HG02763 (cell line): ENCODE measurements at regions not wholly inside any gene's neighbourhood (a gene's known extent, or its start where the extent isn't known, plus 50 kb on each side); places are given as distances from the start of the nearest gene placed in this dataset.

ENCODE experiments used
- ATAC-seq: cut with Tn5 transposase; IDR thresholded peaks from one replicate; pipeline ENCODE4 v1.9.1; 2021; ENCODE audit warnings: mild to moderate bottlenecking, moderate library complexity; ENCODE audit not compliant: unreplicated experiment

DNA sequence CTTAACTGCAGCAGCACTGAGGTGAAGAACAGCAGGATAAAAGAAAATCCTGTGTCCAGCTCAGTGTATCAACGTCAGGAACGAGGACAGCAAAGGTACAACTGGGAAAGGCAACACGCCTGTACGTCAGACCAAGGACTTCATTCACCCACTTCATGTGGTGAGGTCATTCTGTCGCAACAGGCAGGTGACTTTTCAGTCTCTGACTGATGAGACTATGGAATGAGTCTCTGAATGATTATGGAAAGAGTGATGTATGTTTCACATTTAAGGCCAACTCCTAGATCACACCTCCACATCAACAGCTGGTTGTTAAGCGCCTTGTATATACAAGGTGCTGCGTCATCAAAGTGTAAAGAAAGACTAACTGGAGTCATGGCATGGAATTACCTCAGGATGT lies 297.6 kb upstream of the SP8 start:
- ATAC-seq = no peak

GRCh38 chr7:21086688-21087087 lies 300.0 kb upstream of the SP8 start:
- no peak for ATAC-seq

GRCh38 chr7:21089653-21090052 lies 303.0 kb upstream of the SP8 start:
- no peak for ATAC-seq

- no peak for ATAC-seq
These were observed 306.3 kb upstream of the SP8 start for GRCh38 chr7:21092766-21093702.

DNA sequence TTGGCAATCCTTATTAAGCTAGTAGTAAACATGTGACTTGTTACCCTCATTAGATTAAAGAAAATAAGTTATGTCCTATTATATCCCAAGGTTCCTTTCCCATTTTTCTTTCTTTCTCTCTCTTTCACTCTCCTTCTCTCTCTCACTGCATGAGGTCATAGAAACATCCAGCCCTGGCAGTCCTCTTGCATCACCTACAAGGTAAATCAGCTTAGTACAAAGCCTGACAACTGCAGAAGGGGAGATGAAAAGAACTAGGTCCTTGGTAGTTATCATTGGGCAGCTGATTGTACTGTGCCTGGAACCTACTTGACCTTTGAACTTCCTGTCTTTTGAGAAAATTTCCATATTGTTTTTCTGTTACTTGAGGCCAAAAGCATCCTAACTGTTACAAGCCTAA lies 307.9 kb upstream of the SP8 start:
- ATAC-seq = no peak

DNA sequence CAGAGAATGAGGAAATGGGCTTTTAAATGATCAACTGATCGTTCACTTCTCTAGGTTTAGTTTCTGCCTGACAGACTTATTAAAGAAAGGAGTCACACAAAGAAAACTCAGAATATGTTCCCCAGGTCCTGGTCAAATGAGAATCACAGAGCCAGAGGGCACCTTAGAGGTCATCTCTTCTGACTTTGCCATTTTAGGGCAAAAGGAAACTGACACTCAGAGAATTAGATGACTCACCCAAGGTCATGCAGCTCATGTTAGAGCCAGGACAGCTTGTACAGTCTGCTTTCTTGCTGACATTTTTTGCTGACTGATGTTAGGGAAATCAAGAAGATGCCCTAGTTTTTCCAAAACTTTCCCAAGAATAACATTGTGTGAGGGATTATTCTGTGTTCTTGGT lies 312.7 kb upstream of the SP8 start:
- ATAC-seq = no peak

DNA sequence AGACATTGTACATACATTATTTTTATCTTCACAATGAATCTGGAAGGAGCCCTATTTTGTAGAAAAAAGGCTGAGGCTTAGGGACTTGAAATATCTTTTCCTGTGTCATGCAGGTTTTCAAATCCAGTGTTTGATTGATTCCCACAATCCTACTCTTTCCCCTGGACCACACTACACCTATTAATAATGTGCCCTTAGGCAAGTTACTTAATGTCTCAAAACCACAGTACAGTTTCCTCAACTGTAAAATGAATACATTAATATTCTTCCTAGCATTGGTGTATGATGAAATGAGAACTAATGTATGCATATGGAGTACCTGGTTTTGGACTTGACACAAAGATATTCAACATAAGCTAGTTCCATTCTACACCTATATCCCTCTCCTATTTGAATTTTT lies 313.3 kb upstream of the SP8 start:
- ATAC-seq = no peak

- ATAC-seq = no peak
These were observed 314.9 kb upstream of the SP8 start for GRCh38 chr7:21101541-21101940.

DNA sequence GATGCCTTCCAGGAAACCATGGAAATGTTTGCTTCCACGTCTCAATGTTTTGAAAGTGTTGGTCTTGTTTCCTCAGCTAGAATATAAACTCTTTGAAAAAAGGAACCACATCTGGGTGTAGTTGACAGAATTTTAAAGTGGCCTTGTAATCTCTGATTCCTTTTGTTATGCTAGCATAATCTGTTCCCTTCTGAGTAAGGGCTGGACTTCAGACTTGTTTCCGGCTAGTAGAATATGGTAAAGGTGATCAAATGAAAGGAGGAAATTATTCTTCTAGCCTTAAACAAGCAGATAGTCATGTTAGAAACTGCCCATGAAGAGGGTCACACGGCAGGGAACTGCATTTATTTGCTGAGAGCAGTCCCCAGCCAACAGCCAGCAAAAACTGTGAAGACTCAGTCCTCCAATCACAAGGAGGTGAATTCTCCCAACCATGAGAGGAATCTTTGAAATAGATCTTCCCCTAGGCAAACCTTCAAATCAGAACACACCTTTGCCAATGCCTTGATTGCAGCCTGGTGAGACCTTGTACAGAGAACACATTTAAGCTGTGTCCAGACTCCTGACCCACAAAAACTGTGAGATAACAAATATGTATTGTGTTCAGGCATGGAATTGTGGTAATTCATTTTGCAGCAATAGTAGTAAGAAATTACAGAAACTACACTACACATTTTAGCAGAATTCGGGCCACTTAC lies 316.9 kb upstream of the SP8 start:
- ATAC-seq = no peak

DNA sequence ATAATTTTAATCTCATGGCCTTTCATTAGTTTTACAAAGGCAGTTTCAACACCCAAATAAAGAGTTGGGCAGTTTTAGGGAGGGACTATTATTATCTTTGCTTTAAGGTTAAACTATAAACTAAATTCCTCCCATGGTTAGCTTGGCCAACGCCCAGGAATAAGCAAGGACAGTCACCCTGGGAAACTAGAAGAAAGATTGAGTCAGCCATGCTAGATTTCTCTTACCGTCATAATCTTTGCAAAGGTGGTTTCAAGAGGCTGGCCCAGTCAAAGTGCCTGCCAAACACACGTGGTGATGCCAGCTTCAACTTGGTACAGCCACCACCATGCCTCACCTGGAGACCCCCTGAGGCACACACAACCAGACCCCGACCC lies 317.4 kb upstream of the SP8 start:
- ATAC-seq = no peak

DNA sequence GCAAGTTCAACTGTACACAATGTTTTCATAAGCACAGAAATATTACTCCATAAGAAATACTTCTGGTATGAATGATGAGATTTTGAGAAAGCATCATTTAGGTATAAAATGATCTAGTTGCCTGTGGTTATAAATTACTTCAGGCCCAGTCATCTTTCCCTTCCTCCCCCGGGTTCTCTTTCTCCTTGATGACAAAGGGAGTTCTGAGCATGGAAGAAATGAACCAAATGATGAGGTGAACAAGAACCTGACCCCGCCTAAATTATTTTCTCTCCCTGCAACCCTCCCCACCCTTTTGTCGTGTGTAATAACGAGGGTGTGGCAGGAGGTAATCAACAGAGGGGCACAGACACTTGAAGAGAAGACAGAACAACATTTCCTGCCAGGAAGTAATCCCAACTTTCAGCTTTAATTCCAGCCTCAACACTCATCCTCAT lies 319.6 kb upstream of the SP8 start:
- no peak for ATAC-seq

GRCh38 chr7:21107101-21107500 lies 320.4 kb upstream of the SP8 start:
- no peak for ATAC-seq

DNA sequence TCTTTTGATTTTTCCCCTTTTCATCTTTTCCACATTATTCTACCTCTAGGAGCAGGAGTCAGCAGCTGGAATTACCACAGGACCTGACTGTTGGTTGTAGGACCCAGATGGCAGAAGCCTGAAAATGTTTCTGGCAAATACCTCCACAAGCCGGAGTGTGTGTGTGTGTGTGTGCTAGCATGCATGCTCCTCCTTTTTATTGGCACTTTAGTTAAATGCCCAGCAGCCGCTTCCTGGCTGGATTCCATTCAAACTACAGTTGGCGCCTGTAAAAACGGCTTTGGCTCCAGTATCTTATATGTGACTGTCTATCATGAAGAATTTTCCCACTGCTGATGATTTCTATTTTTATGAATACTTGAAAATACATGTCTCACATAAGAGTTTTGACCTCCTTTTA lies 319.7 kb upstream of the SP4 start:
- ATAC-seq = no peak

DNA sequence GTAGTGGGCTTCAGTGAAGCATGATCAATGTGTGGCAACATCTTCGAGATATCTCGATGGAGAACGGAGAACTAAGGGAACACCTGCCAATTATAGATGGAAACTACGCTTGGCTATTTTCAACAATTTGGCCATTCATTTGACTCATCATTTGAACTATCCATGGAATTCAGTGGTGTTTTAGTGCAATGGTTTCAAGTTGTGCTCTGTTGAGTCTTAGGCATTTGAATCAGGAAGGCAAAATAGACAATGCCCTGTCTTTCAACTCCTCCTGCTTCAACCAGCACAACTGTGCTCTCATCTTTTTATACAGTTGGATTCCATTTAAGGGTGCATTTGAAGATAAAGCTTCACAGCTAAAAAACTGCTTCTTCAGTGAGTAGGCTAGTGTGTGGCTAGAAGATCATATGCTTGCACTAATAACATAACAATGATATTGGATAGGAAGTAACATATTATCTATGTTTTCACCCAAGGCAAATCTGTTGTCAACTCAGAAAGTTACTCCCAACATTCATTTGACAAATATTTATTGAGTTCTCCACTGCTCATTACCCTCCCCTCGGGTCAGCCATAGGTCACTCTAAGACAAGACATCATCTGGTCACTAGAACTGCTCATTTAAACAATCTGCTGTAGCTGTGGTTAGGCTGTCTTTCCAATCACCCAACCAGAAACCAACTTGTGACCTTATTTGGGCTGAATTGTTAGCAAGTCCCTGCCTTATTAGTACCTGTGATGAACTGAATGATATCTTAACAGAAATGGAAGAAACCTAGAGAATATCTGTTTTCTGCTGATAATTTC lies 314.1 kb upstream of the SP4 start:
- ATAC-seq = no peak

- no peak for ATAC-seq
These were observed 304.3 kb upstream of the SP4 start for GRCh38 chr7:21123586-21123985.

DNA sequence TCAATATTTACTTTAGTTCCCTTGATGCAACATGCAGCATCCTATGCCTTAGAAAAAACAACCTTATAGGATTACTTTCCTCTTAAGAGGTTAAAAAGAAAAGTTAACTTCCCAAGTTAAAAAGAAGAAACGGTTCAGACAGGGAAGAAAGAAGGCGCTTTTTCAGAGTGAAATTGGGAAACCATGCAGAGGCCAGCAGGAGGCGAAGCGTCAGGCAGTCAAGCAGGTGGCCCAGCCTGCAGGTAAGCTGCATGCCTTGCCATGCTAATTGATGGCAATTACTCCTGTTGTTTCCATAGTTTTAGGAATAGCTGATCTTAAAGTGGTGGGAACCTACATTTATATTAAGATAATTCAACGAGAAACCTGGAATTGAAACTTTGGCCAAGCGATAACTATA lies 302.6 kb upstream of the SP4 start:
- no peak for ATAC-seq

DNA sequence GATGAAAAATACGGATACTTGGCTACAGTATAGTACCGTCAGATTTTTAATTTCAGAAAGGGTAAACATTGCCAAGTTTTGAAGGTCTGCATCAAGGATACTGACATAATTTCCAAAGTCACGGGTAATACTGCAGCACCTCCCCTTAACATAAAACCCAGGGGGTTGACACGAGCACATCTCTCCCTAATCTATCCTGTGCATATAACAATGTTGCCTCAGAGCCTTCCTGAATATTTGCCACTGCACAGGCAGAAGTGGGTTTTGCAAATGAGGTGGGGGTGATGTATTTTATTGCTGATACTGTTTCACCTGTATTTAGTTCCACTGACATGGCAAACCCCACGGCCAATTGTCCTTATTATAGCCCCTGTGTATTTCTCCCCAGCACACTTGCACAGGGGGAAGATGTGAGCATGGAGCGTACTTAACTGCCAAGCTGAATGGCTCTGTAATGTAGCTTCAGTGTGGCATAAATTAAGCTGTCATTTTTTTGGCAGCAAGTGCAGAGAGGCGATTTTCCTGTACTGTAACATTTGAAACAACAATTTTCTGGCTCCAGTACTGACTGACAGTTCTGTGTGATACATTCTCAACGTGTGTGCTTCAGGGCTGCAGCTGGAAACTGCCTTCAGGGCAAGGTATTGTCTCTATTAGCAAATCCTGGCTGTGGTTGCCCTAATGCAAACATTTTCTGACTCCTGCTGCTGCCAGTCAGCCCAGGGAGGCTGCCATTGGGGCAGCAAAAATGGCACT lies 299.6 kb upstream of the SP4 start:
- no peak for ATAC-seq

DNA sequence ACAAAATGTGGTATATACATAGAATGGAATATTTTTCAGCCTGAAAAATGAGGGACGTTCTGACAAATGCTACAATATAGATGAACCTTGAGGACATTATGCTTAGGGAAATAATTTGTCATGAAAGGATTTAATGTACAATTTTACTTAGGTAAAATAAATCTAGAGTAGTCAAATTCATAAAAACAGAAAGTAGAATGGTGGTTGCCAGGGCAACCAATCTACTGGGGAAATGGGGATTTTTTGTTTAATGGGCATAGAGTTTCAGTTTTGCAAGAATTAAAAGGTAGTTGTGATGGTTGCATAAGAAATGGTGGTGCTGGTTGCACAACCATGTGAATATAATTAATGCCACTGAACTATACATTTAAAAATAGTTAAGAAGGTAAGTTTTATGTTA lies 296.0 kb upstream of the SP4 start:
- ATAC-seq = no peak

DNA sequence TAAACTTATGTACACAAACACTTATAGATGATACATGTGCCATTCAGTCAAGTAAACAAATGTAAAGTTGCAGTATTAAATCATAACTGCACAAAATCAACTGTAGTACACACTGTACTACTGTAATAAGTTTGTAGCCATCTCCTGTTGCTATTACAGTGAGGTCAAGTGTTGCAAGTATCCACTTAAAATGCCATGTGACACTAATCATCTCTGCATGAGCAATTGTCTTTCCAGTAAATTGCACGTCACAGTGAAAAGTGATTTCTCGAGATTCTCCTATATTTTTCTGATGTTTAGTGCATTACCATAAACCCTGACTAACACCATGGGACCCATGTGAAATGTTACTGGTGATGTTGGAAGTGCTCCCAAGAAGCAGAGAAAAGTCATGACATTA lies 293.3 kb upstream of the SP4 start:
- no peak for ATAC-seq

DNA sequence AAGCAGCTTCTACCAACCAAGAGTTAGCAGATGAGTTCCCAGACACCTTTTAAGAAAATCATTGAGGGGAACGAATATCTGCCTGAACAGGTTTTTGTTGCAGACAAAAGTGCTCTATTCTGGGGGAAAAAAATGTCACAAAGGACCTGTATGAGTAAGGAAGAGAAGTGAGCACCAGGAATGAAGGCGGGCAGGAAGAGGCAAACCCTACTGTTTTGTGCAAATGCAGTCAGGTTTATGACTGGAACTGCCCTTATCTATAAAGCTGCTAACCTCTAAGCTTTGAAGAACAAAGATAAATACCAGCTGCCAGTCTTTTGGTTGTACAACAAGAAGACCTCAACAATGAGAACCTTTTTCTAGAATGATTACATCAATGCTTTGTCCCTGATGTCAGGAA lies 292.4 kb upstream of the SP4 start:
- no peak for ATAC-seq

- no peak for ATAC-seq
These were observed 290.2 kb upstream of the SP4 start for GRCh38 chr7:21137640-21138039.
